GM04504 (cell line): ENCODE measurements at regions not wholly inside any gene's neighbourhood (a gene's known extent, or its start where the extent isn't known, plus 50 kb on each side); places are given as distances from the start of the nearest gene placed in this dataset.

Source experiments
- DNase-seq: peaks from one replicate; pipeline ENCODE4 v3.0.0-alpha.2; 2012; ENCODE audit warnings: low read depth

DNA sequence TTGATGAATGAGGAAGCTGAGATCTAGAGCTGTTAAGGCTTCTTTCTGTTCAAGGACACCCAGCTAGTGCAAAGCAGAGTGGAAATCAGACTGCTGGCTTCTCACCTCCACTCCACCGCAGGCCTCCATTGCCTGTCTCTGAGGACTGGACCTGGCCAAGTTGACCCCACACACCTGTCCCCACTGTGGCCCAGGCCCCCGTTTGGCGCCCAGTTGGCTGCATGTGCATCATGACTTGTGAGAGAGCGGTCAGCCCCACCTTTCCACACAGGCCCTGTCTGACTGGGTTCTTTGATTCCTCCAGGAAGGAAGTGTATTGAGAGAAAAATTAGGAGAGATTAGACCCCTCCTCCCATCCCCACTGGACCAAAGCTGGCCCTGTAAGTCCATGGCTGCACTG, 206.3 kb upstream of the TLE3 start:
- DNase-seq, result no peak

DNA sequence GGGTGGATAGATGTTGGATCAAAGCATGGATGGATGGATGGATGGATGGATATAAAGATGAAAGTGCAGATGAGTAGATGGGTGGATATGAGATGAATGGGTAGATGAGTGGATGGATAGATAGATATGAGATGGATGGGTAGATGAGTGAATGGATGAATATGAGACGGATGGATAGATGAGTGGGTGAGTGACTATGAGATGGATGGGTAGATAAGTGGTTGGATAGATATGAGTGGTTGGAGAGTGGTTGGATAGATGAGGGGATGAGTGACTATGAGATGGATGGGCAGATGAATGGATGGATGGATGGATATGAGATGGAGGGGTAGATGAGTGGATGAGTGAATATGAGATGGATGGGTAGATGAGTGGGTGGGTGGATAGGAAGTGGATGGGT, 204.6 kb upstream of the TLE3 start:
- DNase-seq, result no peak

DNA sequence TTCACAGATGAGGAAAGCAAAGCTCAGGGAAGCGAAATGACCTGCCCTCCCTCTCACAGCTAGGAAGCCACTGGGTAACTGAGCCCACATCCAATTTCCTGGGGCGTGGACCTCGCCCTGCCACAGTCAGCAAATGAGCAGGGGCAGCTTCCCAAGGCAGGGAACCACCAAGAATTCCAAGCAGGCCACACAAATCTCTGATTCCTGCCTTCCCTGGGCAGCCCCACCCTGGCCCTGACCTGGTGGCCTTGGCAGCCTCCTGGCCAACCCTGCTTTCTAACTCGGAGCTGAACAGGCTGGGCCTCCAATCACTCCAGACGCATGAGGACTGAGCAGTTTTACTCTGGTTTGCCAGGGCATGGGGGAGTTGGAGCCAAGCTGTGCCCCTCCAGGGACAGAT, 203.7 kb upstream of the TLE3 start:
- DNase-seq, result no peak

DNA sequence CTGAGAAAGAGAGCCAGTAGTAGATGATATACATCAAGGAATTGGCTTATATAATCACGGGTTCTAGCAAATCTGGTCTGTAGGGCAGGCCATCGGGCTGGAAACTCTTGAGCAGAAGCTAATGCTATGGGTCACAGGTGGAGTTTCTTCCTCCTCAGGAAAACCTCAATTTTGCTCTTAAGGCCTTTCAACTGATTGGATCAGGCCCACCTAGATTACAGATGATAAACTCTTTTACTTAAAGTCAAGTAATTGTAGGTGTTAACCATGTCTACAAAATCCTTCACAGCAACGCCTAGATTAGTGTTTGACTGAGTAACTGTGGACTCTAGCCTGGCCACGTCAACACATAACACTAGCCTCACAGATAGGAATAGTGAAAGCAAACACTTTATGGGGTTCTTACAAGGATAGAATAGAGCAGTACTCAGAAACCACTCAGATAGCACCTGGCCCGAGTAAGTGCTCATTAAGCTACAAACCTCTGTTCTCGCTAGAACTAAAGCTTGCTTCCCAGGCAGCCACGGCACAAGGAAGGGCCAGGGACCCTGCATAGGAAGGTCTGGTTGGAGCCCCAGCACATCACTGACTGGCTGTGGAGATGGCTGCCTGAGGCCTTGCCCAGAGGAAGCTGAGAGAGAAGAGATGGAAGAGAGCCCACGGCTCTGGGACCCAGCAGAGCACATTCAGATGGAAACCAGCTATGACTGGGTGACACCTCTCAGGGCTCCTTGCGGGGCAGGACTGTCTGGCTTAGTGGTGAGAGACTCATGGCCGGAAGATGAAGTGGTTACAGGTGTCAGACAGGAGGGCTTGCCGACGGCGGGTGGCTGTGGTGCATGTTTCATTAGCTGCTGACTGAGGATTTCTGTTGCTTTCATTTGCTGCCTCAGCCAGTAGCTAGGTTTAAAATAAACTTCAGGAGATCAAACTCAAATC, 202.5 kb upstream of the TLE3 start:
- DNase-seq, result no peak

DNA sequence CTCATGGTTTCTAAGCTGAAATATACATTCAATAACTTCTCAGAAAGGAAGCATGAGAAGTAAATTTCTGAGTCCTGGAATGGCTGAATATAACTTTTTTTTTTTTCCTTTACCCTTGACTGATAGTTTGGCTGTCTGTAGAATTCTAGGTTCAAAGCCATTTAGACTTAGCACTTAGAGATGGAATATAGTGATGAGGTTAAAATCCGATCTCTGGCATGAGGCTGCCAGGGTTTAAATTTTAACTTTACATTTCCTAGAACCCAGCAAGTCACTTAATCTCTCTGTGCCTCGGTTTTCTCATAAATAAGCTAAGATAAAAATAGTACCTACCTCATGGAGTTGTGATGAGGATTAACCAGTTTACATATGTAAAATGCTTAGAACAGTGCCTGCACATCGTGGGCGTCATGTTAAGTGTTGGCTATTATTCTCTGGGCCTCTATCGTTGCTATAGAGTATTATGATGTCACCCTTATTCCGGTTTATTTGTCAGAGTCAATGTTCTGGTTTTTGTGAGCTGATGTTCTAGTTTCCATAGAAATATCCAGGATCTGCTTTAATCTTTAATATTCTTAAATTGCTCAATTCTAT, 199.8 kb upstream of the TLE3 start:
- no peak for DNase-seq

DNA sequence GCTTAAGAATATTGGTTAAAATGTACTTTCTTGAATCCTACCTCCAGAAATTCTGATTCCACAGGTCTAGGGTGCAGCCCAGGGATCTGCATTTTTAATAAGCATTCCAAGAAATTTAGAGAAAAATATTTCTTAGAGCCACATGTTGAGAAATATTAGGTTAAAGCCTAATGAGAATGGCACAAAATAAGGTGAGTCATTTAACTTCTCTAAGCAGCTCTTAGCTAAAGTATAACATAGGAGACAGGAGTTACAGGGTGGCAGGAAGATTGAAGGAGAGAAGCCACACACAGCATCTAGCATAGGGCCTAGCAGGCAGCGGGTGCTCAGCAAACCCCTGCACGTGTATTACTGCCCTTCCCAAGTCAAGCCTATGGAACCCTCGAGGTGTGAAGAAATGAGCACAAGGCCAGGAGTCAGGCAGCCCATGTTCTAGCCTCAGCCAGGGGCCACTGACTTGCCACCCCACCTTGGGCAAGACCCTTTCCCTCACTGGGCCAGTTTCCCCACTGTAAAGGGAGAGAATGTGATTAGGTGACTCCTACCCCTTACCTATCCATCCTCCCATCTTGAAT, 197.1 kb upstream of the TLE3 start:
- no peak for DNase-seq

DNA sequence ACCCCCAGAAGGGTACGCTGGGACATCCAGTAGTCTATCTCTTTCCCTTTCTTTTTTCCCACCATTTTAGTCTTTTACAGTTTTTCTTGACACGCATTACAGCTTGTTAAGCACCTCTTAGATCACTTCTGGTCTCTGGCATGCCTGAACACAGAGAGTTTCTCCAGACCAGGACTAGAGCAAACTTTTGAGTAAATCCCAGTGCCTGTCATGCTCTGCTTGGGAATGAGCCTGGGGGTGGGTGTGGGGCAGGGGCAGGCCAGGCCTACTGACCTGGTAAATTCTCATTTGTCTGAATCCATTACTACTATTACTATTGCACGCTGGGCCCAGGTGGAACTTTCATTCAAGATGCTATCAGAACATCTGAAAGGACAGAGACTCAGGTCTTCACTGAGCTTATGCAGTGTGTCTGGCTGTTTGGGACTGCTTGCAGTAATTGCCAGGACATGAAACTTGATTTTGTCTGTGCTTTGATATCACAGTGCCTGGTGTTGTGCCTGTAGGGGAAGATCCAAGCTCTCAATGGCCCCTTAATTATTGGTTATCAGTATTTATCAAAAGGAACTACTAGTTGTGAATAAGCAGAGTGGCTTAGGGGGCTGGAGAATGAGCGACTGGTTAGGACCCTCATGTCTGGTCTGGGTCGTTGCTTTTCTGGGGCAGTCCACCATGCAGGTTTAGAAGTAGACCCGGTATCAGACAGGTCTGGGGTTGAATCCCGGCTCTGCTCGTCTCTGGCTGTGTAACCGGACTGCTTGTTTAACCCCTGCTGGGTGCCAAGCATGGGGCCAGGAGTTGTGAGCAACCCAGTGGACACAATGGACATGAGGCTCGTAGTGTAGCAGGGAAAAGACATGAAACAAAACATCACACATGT, 196.1 kb upstream of the TLE3 start:
- DNase-seq, result no peak

DNA sequence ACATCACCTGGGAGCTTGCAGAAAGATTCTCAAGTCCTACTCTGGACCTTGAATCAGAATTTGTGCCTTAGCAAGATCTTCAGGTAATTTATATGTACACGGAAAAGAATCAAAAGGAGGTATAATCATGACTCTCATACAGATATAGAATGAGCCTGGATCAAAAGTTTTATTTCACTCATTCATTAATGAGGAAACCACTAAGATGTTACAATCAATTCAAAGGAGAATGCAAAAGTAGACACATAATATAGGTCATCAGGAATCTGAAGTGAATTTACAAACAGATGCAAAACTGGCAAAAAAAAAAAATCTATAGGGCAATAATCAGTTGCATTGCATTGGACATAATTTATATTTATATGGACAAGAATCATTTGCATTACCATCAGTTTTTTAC, 195.4 kb upstream of the TLE3 start:
- no peak for DNase-seq

GRCh38 chr15:70292076-70292760, 194.5 kb upstream of the TLE3 start:
- DNase-seq, result no peak

DNA sequence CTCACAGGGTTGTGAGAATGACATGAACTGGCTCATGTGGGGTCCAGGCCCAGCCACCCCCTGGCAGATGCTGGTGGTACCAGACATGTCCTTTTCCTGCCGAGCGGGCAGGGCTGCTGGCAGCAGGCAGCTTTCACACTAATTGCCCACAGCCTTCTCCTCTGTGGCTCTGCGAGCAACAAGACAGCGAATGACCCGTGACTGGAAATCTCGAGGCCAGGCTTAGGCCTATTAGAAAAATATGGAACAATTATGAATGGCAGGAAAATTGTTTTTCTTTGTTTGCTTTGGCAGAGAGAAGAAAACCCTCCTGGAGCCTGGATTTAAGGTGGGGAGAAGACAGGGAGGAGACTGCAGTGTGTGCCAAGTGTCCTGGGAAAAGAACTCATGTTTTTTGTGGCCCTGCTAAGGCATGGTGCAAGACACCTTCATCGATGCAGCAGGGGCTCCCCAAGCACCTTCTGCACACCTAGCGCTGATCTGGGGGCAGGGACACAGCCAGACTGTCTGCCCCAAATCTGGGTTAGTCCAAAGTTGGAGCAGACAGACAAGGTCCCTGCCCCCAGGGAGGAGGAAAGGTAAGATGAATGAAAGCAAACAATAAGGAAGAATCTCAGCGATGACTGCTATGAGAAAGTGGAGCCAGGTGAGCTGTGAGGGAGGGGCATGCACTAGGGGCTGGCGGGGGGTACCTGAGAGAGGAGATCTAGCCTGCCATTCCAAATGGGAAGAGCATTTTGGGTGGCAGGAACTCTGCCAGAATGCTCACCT, 193.8 kb upstream of the TLE3 start:
- no peak for DNase-seq

DNA sequence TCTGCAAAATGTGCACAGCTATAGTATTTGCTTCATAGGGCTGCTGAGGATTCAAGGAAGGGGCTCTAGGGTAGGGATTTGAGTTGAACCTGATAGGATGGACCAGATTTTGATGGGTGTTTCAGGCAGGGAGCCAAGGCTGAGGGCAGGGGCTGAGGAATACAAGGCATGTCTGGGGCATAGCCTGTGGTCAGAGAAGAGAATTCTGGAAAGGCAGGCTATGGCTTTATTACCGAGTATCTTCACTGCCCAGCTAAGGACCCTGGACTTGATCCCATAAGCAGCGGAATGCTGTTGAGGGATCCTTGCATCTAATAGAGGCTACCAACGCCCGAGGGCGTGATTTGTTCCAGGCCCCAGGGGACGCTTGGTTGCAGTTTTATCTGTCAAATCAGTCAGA, 193.0 kb upstream of the TLE3 start:
- no peak for DNase-seq

GRCh38 chr15:70289191-70289955, 191.7 kb upstream of the TLE3 start:
- DNase-seq, result no peak

GRCh38 chr15:70286113-70286806, 188.5 kb upstream of the TLE3 start:
- no peak for DNase-seq

- DNase-seq, result no peak
These were observed 186.9 kb upstream of the TLE3 start for GRCh38 chr15:70284438-70285214.

DNA sequence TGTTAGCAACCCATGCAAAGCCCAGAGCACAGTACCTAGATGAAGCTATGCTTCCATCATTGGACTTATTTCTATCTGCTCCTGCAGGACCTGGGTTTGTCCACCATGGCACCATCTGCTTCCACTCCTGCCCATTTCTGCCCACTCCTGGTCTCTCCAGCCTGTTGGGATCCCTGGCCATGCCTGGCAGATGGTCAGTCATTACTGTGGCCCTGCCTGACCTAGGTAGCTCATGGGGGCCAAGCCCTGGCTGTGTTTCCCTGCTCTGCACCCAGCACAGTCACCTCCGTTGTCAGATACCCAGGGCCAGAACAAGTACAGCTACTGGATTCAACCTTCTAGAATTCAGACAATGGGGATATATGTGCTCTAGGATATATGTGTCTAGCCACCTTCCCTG, 185.8 kb upstream of the TLE3 start:
- no peak for DNase-seq

GRCh38 chr15:70281811-70282307, 184.1 kb upstream of the TLE3 start:
- DNase-seq, result no peak

GRCh38 chr15:70281261-70281810, 183.6 kb upstream of the TLE3 start:
- DNase-seq, result no peak

GRCh38 chr15:70280781-70281180, 183.1 kb upstream of the TLE3 start:
- DNase-seq, result no peak
